SK-N-SH (cell line): ENCODE measurements at regions not wholly inside any gene's neighbourhood (a gene's known extent, or its start where the extent isn't known, plus 50 kb on each side); places are given as distances from the start of the nearest gene placed in this dataset.

ENCODE experiments used
- CTCF ChIP-seq: fragments of 200-600 bp; sonication (generic); IDR thresholded peaks from 2 replicates; pipeline ENCODE4 v1.6.1; 2017; ENCODE audit warnings: antibody characterized with exemption, mild to moderate bottlenecking, moderate library complexity
- ELF1 ChIP-seq: IDR thresholded peaks from 2 replicates; pipeline ENCODE4 v1.4.0; 2012
- EZH2phosphoT487 ChIP-seq: fragments of 200-600 bp; sonication (generic); IDR thresholded peaks from 2 replicates; pipeline ENCODE4 v1.6.1; 2017; ENCODE audit warnings: low read depth, mixed run types, mild to moderate bottlenecking, antibody characterized with exemption, moderate library complexity, borderline replicate concordance
- FOXM1 ChIP-seq: IDR thresholded peaks from 2 replicates; pipeline ENCODE4 v1.4.0; 2012; ENCODE audit warnings: low read depth, mild to moderate bottlenecking
- GABPA ChIP-seq: IDR thresholded peaks from 2 replicates; pipeline ENCODE4 v1.4.0; 2012; ENCODE audit warnings: low read depth, mild to moderate bottlenecking
- JUND ChIP-seq: IDR thresholded peaks from 2 replicates; pipeline ENCODE4 v1.4.0; 2012
- MAX ChIP-seq: IDR thresholded peaks from 2 replicates; pipeline ENCODE4 v1.4.0; 2012; ENCODE audit warnings: low read depth
- MXI1 ChIP-seq: IDR thresholded peaks from 2 replicates; pipeline ENCODE4 v1.6.1; 2012; ENCODE audit warnings: mild to moderate bottlenecking, low read depth, low read length, improper control_type of control experiment
- RAD21 ChIP-seq: IDR thresholded peaks from 2 replicates; pipeline ENCODE4 v1.6.1; 2012; ENCODE audit warnings: mild to moderate bottlenecking, low read length
- REST ChIP-seq: IDR thresholded peaks from 2 replicates; pipeline ENCODE4 v1.6.1; 2012; ENCODE audit warnings: mild to moderate bottlenecking, low read depth, low read length, moderate library complexity
- SIN3A ChIP-seq: IDR thresholded peaks from 2 replicates; pipeline ENCODE4 v1.6.1; 2012; ENCODE audit warnings: low read depth, mild to moderate bottlenecking, low read length, moderate library complexity, borderline replicate concordance
- TAF1 ChIP-seq: IDR thresholded peaks from 2 replicates; pipeline ENCODE4 v1.6.1; 2012; ENCODE audit warnings: low read depth, mild to moderate bottlenecking, low read length, moderate library complexity, borderline replicate concordance

- TF ChIP-seq CTCF (no peak), MAX (no peak), JUND (no peak), RAD21 (no peak), MXI1 (no peak), GABPA (no peak), REST (no peak), FOXM1 (no peak), EZH2phosphoT487 (no peak), SIN3A (no peak), TAF1 (no peak), ELF1 (no peak)
Observed at GRCh38 chr3:153618176-153618575, 456.1 kb downstream of the RAP2B start.
